BJ (cell line): ENCODE measurements at regions not wholly inside any gene's neighbourhood (a gene's known extent, or its start where the extent isn't known, plus 50 kb on each side); places are given as distances from the start of the nearest gene placed in this dataset.

Experiments used
- CTCF ChIA-PET: fragments of 350-600 bp; formaldehyde crosslinking; extraction: SDS; loops from one replicate; lab custom pipeline; 2021; ENCODE audit warnings: antibody characterized with exemption, inconsistent platforms; lab: Yijun Ruan, JAX
- POLR2A ChIA-PET: fragments of 300-600 bp; sonication (Branson Sonifier 250); formaldehyde crosslinking; extraction: SDS; loops from one replicate; lab custom pipeline; 2021; ENCODE audit warnings: antibody characterized with exemption; lab: Charles Lee
- DNase-seq: peaks from one replicate; pipeline ENCODE4 v3.0.0-alpha.2; 2011; ENCODE audit warnings: low read depth
- H3K27me3 ChIP-seq: 2 replicates; pipeline ENCODE4 v1.6.0; 2011; ENCODE audit warnings: low read length; ENCODE audit not compliant: control insufficient read depth, insufficient read depth
- H3K36me3 ChIP-seq: 2 replicates; pipeline ENCODE4 v1.5.1; 2011; ENCODE audit warnings: low read length; ENCODE audit not compliant: control insufficient read depth, insufficient read depth
- H3K4me3 ChIP-seq: 2 replicates; pipeline ENCODE4 v1.5.1; 2011; ENCODE audit warnings: low read depth, mild to moderate bottlenecking, control low read depth, low read length
- CTCF ChIP-seq: IDR thresholded peaks from 2 replicates; pipeline ENCODE4 v1.5.1; 2011; ENCODE audit warnings: low read depth, mild to moderate bottlenecking, control low read depth, inconsistent platforms, low read length, moderate library complexity; ENCODE audit not compliant: insufficient read depth

GRCh38 chr15:47587940-47588802, 129.1 kb upstream of the SEMA6D start:
- POLR2A ChIA-PET = no interaction called here
- no peak overlapping the region for H3K4me3 ChIP-seq
- TF ChIP-seq CTCF = no peak
- no peaks in the 10 kb centered on the region for H3K27me3 ChIP-seq
- H3K36me3 ChIP-seq = no peaks in the 10 kb centered on the region
- CTCF ChIA-PET = no interaction called here
- no peak for DNase-seq

DNA sequence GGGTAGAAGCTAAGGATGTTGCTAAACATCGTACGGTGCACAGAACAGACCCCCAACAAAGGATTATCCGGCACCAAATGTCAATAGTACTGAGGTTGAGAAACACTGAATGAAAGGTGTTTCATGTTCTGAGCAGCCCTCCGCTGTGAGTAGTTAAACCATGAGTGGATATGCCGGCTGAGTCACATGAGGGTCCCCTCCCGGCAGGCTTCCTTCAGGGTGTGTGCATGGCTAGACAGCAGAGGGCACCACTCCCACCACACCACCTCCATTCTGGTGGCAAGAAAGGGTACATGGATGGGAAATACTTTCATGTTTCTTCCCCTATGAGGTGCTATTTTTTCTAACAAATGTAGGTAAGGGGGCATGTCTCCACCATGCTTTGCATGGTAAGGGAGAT, 128.3 kb upstream of the SEMA6D start:
- ChIA-PET CTCF (no interaction called here), POLR2A (no interaction called here)
- DNase-seq = no peak
- H3K27me3 ChIP-seq = no peaks in the 10 kb centered on the region
- no peak overlapping the region for H3K4me3 ChIP-seq
- H3K36me3 ChIP-seq = no peaks in the 10 kb centered on the region
- TF ChIP-seq CTCF = no peak

- DNase-seq = no peak
- no peak for TF ChIP-seq CTCF
- POLR2A ChIA-PET = no interaction called here
- Histone ChIP-seq H3K27me3 (no peaks in the 10 kb centered on the region), H3K4me3 (no peak overlapping the region), H3K36me3 (no peaks in the 10 kb centered on the region)
- CTCF ChIA-PET = interaction anchor here (1.2 kb wide), 1 partner anchor 58 kb away, joined by 3 read pairs; no protein-coding TSS in a partner anchor
These were observed 118.3 kb upstream of the SEMA6D start for GRCh38 chr15:47598996-47599395.

DNA sequence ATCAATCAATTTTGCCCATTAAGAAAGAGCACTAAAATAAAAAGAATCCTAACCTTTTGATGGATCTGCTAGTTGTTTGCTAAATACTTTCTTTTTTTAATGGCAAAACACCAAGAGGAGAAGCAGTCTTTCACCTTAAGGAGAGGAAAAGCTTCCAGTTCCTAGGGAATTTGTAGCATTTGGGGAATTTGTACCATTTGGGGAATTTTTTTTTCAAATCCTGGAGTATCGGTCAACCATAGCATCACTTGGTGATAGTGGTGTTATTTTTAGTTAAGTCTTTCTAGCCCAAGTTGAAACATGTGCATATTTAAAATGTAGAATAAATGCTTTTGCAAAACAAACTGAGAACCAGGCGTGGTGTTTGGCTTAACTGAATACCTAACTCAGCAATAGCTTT, 117.5 kb upstream of the SEMA6D start:
- POLR2A ChIA-PET = no interaction called here
- no peak for DNase-seq
- Histone ChIP-seq H3K4me3 (no peak overlapping the region), H3K27me3 (no peaks in the 10 kb centered on the region), H3K36me3 (no peaks in the 10 kb centered on the region)
- no peak for TF ChIP-seq CTCF
- CTCF ChIA-PET = interaction anchor here (1.2 kb wide), 1 partner anchor 57 kb away, joined by 3 read pairs; no protein-coding TSS in a partner anchor

DNA sequence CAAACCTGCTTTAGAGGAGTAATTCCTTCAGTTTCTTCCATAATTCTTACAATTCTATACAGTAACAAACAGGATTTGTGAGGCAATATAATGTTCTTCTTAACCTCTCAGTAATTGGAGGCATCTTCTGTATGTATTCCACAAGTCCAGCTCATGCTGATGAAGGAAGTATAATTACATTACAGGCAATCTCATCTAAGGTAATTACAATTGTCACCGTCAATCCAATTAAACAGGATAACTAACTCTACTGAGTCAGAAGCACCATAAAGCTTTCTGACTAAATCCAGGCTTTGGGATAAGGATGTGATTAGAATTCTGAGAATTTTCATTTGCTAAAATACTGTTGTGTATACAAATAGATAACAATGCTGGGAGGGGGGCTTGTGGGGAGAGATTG, 115.2 kb upstream of the SEMA6D start:
- Histone ChIP-seq H3K36me3 (no peaks in the 10 kb centered on the region), H3K4me3 (no peak overlapping the region), H3K27me3 (no peaks in the 10 kb centered on the region)
- DNase-seq = no peak
- CTCF ChIA-PET = no interaction called here
- POLR2A ChIA-PET = no interaction called here
- no peak for TF ChIP-seq CTCF
